Uterus (tissue), 2 donors: ENCODE measurements at regions not wholly inside any gene's neighbourhood (a gene's known extent, or its start where the extent isn't known, plus 50 kb on each side); places are given as distances from the start of the nearest gene placed in this dataset.
"Not testable (repeated sequence)": the region's sequence is repeated elsewhere in the genome, so short reads cannot be mapped to it uniquely, and the experiment has no call there.

Experiments
- POLR2A ChIP-seq, 2 donors: fragments of 450-650 bp; IDR thresholded peaks; one replicate each; pipeline ENCODE4 v1.6.1; 2016; ENCODE audit warnings: antibody characterized with exemption in 2 of 2, mild to moderate bottlenecking in 1 of 2, moderate library complexity in 1 of 2
- TF ChIP-seq, protein P1 (sequence below), 4 experiments: fragments of 200-600 bp in 2 of 4; fragments of 450-650 bp in 2 of 4; sonication (generic) in 2 of 4; IDR thresholded peaks; one replicate each; pipeline ENCODE4 v1.5.1; 2016 to 2019; ENCODE audit warnings: antibody characterized with exemption in 4 of 4, mild to moderate bottlenecking in 2 of 4, moderate library complexity in 1 of 4

DNA sequence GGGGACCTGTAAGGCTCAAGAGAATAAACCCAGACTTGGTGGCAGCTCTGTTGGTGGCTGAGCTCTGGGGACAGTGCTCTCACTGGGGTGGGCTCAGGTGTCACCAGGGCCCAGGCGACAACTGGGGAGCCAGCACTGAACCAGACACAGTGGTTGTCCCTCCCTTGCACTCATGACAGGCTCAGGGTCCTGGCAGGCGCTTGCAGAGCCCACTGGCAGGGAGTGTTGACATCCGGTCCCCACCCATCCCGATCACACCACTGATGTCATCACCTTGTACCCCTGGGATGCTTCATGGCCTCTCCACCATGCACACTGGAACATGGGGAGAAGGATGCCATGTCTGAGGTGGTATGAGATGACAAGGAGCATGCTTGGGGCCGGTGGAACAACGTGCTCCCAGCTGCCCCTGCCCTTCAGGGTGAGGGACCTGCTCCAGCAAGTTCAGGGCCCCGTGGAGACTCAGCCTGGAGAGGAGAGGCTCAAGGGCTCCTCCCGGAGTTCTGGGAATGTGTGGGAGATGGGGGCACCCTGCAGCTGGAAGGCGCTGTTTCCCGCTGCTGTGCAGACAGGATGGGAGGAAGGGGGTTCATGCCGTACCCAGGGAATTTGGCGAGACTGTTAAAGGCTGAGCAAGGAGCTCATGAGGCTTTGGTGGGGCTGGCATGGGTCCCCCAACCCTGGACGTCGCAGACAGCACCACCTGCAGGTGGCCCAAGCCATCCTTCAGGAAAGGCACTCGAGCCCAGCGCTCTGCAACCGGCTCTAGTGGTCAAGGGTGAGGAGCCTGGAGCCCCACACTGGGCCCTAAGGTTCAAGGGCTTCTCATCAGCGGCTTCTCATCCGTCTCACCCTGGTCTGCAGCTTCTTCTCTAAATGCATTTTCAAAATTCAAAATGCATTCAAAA lies 141.1 kb upstream of the ZNF469 start:
- TF ChIP-seq, protein P1, sequence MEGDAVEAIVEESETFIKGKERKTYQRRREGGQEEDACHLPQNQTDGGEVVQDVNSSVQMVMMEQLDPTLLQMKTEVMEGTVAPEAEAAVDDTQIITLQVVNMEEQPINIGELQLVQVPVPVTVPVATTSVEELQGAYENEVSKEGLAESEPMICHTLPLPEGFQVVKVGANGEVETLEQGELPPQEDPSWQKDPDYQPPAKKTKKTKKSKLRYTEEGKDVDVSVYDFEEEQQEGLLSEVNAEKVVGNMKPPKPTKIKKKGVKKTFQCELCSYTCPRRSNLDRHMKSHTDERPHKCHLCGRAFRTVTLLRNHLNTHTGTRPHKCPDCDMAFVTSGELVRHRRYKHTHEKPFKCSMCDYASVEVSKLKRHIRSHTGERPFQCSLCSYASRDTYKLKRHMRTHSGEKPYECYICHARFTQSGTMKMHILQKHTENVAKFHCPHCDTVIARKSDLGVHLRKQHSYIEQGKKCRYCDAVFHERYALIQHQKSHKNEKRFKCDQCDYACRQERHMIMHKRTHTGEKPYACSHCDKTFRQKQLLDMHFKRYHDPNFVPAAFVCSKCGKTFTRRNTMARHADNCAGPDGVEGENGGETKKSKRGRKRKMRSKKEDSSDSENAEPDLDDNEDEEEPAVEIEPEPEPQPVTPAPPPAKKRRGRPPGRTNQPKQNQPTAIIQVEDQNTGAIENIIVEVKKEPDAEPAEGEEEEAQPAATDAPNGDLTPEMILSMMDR (IDR thresholded peaks at IDR 0.05): not testable (repeated sequence)
- TF ChIP-seq POLR2A (IDR thresholded peaks at IDR 0.05): not testable (repeated sequence)
